Mesodermal cell (in vitro differentiated cells): ENCODE measurements at regions not wholly inside any gene's neighbourhood (a gene's known extent, or its start where the extent isn't known, plus 50 kb on each side); places are given as distances from the start of the nearest gene placed in this dataset.
"Not testable (repeated sequence)": the region's sequence is repeated elsewhere in the genome, so short reads cannot be mapped to it uniquely, and the experiment has no call there.

Source experiments
- H3K27ac ChIP-seq: 2 replicates; pipeline ENCODE4 v1.7.0; 2013; ENCODE audit warnings: mild to moderate bottlenecking, low read depth, low read length, moderate library complexity; ENCODE audit not compliant: severe bottlenecking
- H3K36me3 ChIP-seq: 2 replicates; pipeline ENCODE4 v1.7.1; 2013; ENCODE audit warnings: mild to moderate bottlenecking, low read length, moderate library complexity; ENCODE audit not compliant: control insufficient read depth, insufficient read depth
- H3K4me1 ChIP-seq: one replicate; pipeline ENCODE4 v1.7.1; 2013; ENCODE audit warnings: mild to moderate bottlenecking, low read length; ENCODE audit not compliant: insufficient read depth, control insufficient read depth, poor library complexity, severe bottlenecking
- H3K4me3 ChIP-seq: 2 replicates; pipeline ENCODE4 v1.7.0; 2013; ENCODE audit warnings: low read length, control low read depth, mild to moderate bottlenecking; ENCODE audit not compliant: insufficient read depth, poor library complexity, severe bottlenecking; ENCODE audit errors: extremely low read depth
- H3K9me3 ChIP-seq: 2 replicates; pipeline ENCODE4 v1.7.1; 2013; ENCODE audit warnings: mild to moderate bottlenecking, low read length, moderate library complexity; ENCODE audit not compliant: control insufficient read depth
- WGBS, 2 experiments: methylation state at CpG; one replicate each; pipeline ENCODE4 v1.1.5; 2013; ENCODE audit warnings: missing lambda C conversion rate in 2 of 2; ENCODE audit not compliant: insufficient coverage in 2 of 2; 5-methylcytosine and 5-hydroxymethylcytosine counted together

GRCh38 chr10:4243169-4243568 lies 458.2 kb upstream of the KLF6 start:
- Histone ChIP-seq H3K9me3 (peaks cover 3% of the 10 kb centered on the region), H3K4me3 (peak overlapping the region; percentile 3), H3K27ac (peak overlapping the region; percentile 100), H3K36me3 (no peaks in the 10 kb centered on the region), H3K4me1 (peaks cover 42% of the 10 kb centered on the region)
- WGBS, 2 experiments: no CpG with 5 or more reads among the region's 6 CpGs

GRCh38 chr10:4242561-4243035 lies 457.6 kb upstream of the KLF6 start:
- WGBS, 2 experiments: 51 to 53% methylated on average over 2 of the region's 2 CpGs
- Histone ChIP-seq H3K9me3 (peaks cover 3% of the 10 kb centered on the region), H3K36me3 (no peaks in the 10 kb centered on the region), H3K4me3 (peak overlapping the region; percentile 3), H3K4me1 (peaks cover 42% of the 10 kb centered on the region), H3K27ac (peak overlapping the region; percentile 100)

DNA sequence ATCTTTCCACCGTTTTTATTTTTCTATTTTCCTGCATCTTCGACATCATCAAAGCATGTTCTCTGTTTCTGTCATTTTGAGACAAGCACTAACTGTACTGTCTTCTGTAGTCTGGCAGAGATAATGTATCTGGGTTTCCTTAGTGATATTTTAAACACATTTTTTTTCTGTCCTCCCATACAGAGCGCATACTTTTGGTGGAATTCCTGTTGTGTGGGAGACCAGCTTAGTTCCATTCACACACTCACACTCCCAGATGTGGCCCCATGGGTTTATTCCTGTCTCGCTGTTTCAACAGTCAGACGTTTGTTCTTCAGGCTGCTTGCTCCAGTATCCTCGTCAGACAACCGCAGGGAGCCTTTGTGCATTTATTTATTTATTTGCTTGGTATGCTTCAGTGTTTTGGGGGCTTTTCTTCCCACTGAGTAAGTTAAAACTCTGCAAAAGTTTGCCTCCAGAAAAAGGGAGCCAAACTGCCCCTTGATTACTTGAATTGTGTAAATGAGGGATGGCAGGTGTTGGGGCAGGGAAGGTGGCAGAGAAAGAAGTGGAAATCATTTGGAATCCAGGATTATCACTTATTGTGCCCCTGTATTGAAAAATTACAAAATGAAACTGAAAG lies 456.8 kb upstream of the KLF6 start:
- Histone ChIP-seq H3K27ac (peak overlapping the region; percentile 100), H3K36me3 (no peaks in the 10 kb centered on the region), H3K9me3 (peaks cover 1% of the 10 kb centered on the region), H3K4me3 (no peak overlapping the region), H3K4me1 (peaks cover 38% of the 10 kb centered on the region)
- 17 to 33% methylated on average over 1 of the region's 7 CpGs for WGBS, 2 experiments

DNA sequence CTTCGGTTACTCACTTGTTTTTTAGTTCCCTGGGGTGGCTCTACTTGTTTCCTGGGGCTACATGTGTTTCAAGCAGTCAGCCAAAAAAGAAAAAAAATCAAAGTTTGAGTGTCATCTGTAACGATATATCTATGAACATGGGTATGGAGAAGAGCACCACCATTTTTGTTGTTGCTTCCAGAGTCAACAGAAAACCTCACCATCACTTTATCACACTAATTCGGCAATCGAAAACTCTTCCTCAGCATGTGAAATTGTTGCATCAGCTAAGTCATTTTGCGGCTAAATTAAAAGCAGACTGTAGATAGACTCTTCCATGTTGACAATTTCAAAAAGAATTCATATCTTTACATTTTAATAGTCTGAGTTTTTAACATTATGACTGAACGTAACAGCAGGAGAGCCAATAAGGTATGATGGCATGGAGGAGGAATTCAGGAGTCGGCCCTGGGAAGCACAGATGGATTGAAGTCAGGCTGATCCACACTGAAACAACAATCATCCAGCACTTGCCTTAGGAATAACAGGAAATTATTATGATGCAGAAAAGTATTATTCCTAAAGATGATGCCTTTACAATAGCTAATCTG lies 455.7 kb upstream of the KLF6 start:
- no peak overlapping the region for H3K4me3 ChIP-seq
- H3K9me3 ChIP-seq: peaks cover 3% of the 10 kb centered on the region
- H3K4me1 ChIP-seq: peaks cover 38% of the 10 kb centered on the region
- 69 to 100% methylated on average over 1 to 2 of the region's 7 CpGs for whole genome bisulfite sequencing, 2 experiments
- no peaks in the 10 kb centered on the region for H3K36me3 ChIP-seq
- H3K27ac ChIP-seq: peak overlapping the region; percentile 100

GRCh38 chr10:4239186-4239585 lies 454.2 kb upstream of the KLF6 start:
- H3K9me3 ChIP-seq: peaks cover 3% of the 10 kb centered on the region
- no peak overlapping the region for H3K4me3 ChIP-seq
- peaks cover 31% of the 10 kb centered on the region for H3K4me1 ChIP-seq
- no peak overlapping the region for H3K27ac ChIP-seq
- no CpG with 5 or more reads among the region's 3 CpGs for WGBS, 2 experiments
- no peaks in the 10 kb centered on the region for H3K36me3 ChIP-seq

DNA sequence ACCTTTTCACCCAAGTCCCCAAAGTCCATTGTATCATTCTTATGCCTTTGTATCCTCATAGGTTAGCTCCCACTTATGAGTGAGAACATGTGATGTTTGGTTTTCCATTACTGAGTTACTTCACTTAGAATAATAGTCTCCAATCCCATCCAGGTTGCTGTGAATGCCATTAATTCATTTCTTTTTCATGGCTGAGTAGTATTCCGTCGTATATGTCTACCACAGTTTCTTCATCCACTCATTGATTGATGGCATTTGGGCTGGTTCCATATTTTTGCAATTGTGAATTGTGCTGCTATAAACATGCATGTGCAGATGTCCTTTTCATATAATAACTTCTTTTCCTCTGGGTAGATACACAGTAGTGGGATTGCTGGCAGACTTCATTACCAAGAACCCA lies 451.9 kb upstream of the KLF6 start:
- not testable (repeated sequence) for H3K36me3 ChIP-seq, H3K27ac ChIP-seq, H3K9me3 ChIP-seq, H3K4me3 ChIP-seq
- H3K4me1 ChIP-seq: peaks cover 13% of the 10 kb centered on the region
- no CpG with 5 or more reads among the region's 2 CpGs for WGBS, 2 experiments

DNA sequence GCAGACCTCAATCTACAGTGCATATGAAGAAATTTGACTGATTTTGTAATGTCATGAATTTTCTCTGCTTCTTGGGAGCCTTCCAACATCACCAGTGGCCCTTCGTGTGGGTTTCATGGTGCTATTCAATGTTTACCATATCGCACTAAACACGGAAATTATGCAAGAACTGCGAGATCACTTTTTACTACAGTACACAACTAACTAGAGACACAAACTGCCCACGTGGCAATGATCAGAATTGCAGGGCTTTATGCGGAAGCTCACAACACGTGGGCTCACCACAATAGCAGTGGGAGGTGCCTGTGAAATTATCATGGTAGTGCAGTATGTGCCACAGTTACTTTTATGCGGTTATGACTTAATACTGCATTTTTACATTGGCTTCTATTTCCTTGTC lies 449.7 kb upstream of the KLF6 start:
- H3K9me3 ChIP-seq: peaks cover 3% of the 10 kb centered on the region
- no peaks in the 10 kb centered on the region for H3K36me3 ChIP-seq
- no peak overlapping the region for H3K27ac ChIP-seq
- no peak overlapping the region for H3K4me3 ChIP-seq
- no peaks in the 10 kb centered on the region for H3K4me1 ChIP-seq
- WGBS, 2 experiments: 82 to 91% methylated on average over 7 of the region's 8 CpGs

DNA sequence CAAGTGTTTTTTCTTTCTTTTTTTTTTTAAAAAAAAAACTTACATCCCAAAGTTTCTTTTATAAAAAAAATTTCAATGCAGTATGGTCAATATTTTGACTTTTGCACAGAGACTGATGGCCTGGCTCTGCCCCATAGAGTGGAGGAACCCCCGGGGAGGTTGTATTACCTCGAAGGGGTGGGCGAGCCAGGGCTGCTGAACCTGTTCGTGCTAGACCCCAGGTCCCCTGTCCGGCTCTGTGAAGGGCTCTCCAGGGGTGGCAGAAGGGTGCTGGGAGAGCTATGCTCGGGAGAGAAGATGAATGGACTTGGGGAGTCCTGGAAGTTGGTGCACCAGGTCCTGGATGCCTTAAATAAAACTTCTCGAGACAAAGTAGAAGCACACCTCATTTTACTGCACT lies 446.4 kb upstream of the KLF6 start:
- H3K36me3 ChIP-seq: no peaks in the 10 kb centered on the region
- whole genome bisulfite sequencing, 2 experiments: 77 to 87% methylated on average over 3 to 6 of the region's 7 CpGs
- H3K4me3 ChIP-seq: no peak overlapping the region
- H3K27ac ChIP-seq: no peak overlapping the region
- no peaks in the 10 kb centered on the region for H3K4me1 ChIP-seq
- H3K9me3 ChIP-seq: no peaks in the 10 kb centered on the region

DNA sequence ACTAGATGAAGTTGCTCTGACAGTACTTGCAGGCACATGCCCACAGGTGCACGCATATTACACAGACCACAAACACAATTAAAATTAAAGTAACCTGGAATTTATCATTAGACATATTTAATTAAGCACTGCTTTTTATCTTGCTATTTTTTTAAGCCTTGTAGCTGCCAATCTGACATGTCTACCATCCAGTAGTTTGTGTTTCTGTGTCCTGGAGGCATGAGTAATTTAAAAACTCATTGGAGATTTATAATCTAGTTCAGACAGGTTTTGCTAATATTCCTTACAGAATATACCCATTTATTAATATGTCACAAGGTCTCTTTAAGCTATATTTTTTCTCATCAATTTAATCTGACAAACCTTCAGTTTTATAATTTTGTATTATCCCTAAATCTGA lies 445.0 kb upstream of the KLF6 start:
- no CpG with 5 or more reads among the region's 1 CpG for WGBS, 2 experiments
- Histone ChIP-seq H3K36me3 (no peaks in the 10 kb centered on the region), H3K9me3 (no peaks in the 10 kb centered on the region), H3K4me1 (no peaks in the 10 kb centered on the region), H3K27ac (no peak overlapping the region), H3K4me3 (no peak overlapping the region)

DNA sequence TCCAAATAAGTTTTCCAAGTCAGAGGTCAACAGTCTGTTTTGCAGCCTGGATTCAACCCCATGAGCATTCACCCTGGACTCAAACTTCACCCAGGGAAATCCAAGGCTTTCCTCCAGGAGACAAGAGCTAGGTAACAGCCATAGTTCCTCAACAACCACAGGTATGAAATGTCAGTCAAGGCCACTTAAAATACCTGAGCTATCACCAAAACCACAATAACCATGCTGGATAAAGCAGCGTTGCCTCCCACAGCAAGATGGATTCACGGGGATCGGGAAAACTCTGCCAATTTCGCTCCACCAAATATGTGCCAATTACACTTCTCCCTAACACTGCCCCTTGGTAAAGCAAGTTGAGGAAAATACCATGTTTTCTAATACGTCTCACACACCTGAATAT lies 444.1 kb upstream of the KLF6 start:
- H3K4me1 ChIP-seq: no peaks in the 10 kb centered on the region
- H3K9me3 ChIP-seq: no peaks in the 10 kb centered on the region
- 87 to 94% methylated on average over 3 to 4 of the region's 5 CpGs for WGBS, 2 experiments
- H3K36me3 ChIP-seq: no peaks in the 10 kb centered on the region
- H3K27ac ChIP-seq: no peak overlapping the region
- no peak overlapping the region for H3K4me3 ChIP-seq

DNA sequence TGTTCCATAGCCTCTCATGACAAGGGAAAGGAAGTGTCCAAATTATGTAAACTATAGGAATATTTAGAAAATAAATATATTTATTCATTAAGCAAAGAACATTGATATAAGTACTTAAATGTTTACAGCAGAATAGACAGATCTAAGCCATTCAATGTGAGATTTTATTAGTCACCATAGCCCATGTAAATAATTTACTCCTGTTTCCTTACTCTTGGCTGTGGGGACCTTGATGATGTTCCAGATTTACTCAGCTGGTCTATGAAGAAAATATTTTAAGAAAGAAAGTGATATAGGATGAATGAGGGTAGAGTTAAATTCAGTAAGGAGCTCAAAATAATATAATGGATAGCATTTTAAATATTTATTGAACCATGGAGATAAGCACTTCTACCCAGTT lies 442.6 kb upstream of the KLF6 start:
- Histone ChIP-seq H3K36me3 (no peaks in the 10 kb centered on the region), H3K4me1 (no peaks in the 10 kb centered on the region), H3K9me3 (no peaks in the 10 kb centered on the region), H3K4me3 (no peak overlapping the region), H3K27ac (no peak overlapping the region)
